ENCODE measurements at regions not wholly inside any gene's neighbourhood (a gene's known extent, or its start where the extent isn't known, plus 50 kb on each side); places are given as distances from the start of the nearest gene placed in this dataset.

- Histone ChIP-seq H3K36me3 (ENCODE audit: control insufficient read depth, insufficient read depth, low read length) (no peaks in the 10 kb centered on the region), H2AFZ (no peak overlapping the region), H3K9me3 (ENCODE audit: control insufficient read depth, low read length) (no peaks in the 10 kb centered on the region), H3K9ac (no peak overlapping the region), H3K27ac (no peak overlapping the region), H3K27me3 (ENCODE audit: control insufficient read depth, insufficient read depth, low read length) (no peaks in the 10 kb centered on the region), H3K4me3 (ENCODE audit: low read depth, low read length) (no peak overlapping the region), H3K79me2 (no peaks in the 10 kb centered on the region), H3K4me1 (no peaks in the 10 kb centered on the region), H3K4me2 (ENCODE audit: low read length) (no peak overlapping the region)
- no peak for TF ChIP-seq CTCF (IDR thresholded peaks at IDR 0.05)
These were observed 264.1 kb downstream of the SCG2 start for GRCh38 chr2:223338016-223338415.

- no peak overlapping the region for H3K27ac ChIP-seq
- no peak overlapping the region for H2AFZ ChIP-seq
- H3K27me3 ChIP-seq (ENCODE audit: control insufficient read depth, insufficient read depth, low read length) = no peaks in the 10 kb centered on the region
- H3K9me3 ChIP-seq (ENCODE audit: control insufficient read depth, low read length) = no peaks in the 10 kb centered on the region
- no peak overlapping the region for H3K4me2 ChIP-seq (ENCODE audit: low read length)
- no peaks in the 10 kb centered on the region for H3K36me3 ChIP-seq (ENCODE audit: control insufficient read depth, insufficient read depth, low read length)
- no peak overlapping the region for H3K9ac ChIP-seq
- H3K4me1 ChIP-seq = no peaks in the 10 kb centered on the region
- no peak overlapping the region for H3K4me3 ChIP-seq (ENCODE audit: low read depth, low read length)
- no peaks in the 10 kb centered on the region for H3K79me2 ChIP-seq
- no peak for TF ChIP-seq CTCF (IDR thresholded peaks at IDR 0.05)
These were observed 245.1 kb downstream of the SCG2 start for GRCh38 chr2:223357076-223357475.

GRCh38 chr2:223363085-223363484 lies 239.1 kb downstream of the SCG2 start:
- Histone ChIP-seq H3K27me3 (ENCODE audit: control insufficient read depth, insufficient read depth, low read length) (no peaks in the 10 kb centered on the region), H3K9me3 (ENCODE audit: control insufficient read depth, low read length) (no peaks in the 10 kb centered on the region), H2AFZ (no peak overlapping the region), H3K4me2 (ENCODE audit: low read length) (no peak overlapping the region), H3K9ac (no peak overlapping the region), H3K36me3 (ENCODE audit: control insufficient read depth, insufficient read depth, low read length) (no peaks in the 10 kb centered on the region), H3K79me2 (no peaks in the 10 kb centered on the region), H3K27ac (no peak overlapping the region), H3K4me3 (ENCODE audit: low read depth, low read length) (no peak overlapping the region), H3K4me1 (no peaks in the 10 kb centered on the region)
- TF ChIP-seq CTCF (IDR thresholded peaks at IDR 0.05) = no peak

GRCh38 chr2:223365158-223365679 lies 236.9 kb downstream of the SCG2 start:
- H3K79me2 ChIP-seq = no peaks in the 10 kb centered on the region
- H3K27me3 ChIP-seq (ENCODE audit: control insufficient read depth, insufficient read depth, low read length) = no peaks in the 10 kb centered on the region
- no peak overlapping the region for H3K4me2 ChIP-seq (ENCODE audit: low read length)
- no peak overlapping the region for H3K27ac ChIP-seq
- no peak overlapping the region for H3K9ac ChIP-seq
- no peaks in the 10 kb centered on the region for H3K4me1 ChIP-seq
- TF ChIP-seq CTCF (IDR thresholded peaks at IDR 0.05) = no peak
- H3K36me3 ChIP-seq (ENCODE audit: control insufficient read depth, insufficient read depth, low read length) = no peaks in the 10 kb centered on the region
- no peak overlapping the region for H2AFZ ChIP-seq
- no peaks in the 10 kb centered on the region for H3K9me3 ChIP-seq (ENCODE audit: control insufficient read depth, low read length)
- H3K4me3 ChIP-seq (ENCODE audit: low read depth, low read length) = no peak overlapping the region

- TF ChIP-seq CTCF (IDR thresholded peaks at IDR 0.05) = no peak
- Histone ChIP-seq H3K4me1 (no peaks in the 10 kb centered on the region), H3K27ac (no peak overlapping the region), H3K9me3 (ENCODE audit: control insufficient read depth, low read length) (no peaks in the 10 kb centered on the region), H3K36me3 (ENCODE audit: control insufficient read depth, insufficient read depth, low read length) (no peaks in the 10 kb centered on the region), H3K79me2 (no peaks in the 10 kb centered on the region), H3K9ac (no peak overlapping the region), H3K4me3 (ENCODE audit: low read depth, low read length) (no peak overlapping the region), H2AFZ (no peak overlapping the region), H3K27me3 (ENCODE audit: control insufficient read depth, insufficient read depth, low read length) (no peaks in the 10 kb centered on the region), H3K4me2 (ENCODE audit: low read length) (no peak overlapping the region)
These were observed 235.6 kb downstream of the SCG2 start for GRCh38 chr2:223366566-223366965.
